GM18909 (cell line): ENCODE measurements at regions not wholly inside any gene's neighbourhood (a gene's known extent, or its start where the extent isn't known, plus 50 kb on each side); places are given as distances from the start of the nearest gene placed in this dataset.
"Not testable (repeated sequence)": the region's sequence is repeated elsewhere in the genome, so short reads cannot be mapped to it uniquely, and the experiment has no call there.

Experiments used
- ATAC-seq: cut with Tn5 transposase; IDR thresholded peaks from one replicate; pipeline ENCODE4 v1.9.1; 2021; ENCODE audit warnings: mild to moderate bottlenecking; ENCODE audit not compliant: unreplicated experiment, poor library complexity

DNA sequence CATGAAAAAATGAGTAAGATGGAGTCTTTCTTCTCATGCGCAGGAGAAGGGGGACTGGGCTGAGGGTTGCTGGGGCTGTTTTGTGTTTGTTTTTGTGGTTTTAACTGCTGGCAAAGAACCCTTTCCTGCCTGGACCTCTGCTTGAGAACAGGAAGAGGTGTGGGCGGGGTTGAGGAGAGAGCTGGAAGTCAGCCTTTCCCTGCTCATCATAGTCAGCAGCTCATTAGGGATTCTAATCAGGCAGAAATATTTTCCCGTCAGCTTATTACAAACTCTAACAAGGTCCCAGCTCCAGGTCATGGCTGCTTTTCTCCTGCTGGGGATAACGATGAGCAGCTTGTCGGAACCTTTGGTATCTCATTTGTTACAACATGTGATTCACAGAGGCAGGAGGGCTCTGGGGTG, 185.0 kb upstream of the NRXN3 start:
- no peak for ATAC-seq

DNA sequence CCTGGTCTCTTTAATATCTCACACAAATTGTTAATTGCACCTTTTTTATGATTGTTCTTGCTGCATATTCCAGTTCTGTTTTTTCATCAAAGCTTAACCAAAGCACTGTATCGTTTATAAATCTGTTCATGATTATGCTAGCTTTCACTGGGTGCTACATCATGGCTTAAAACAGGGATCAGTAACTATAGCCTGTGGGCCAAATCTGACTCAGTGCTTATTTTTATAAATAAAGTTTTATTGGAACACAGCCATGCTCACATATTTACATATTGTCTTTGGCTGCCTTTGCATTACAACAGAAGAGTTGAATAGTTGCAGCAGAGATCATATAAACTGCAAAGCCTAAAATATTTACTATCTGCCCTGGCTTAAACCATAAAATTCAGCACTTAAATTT, 183.4 kb upstream of the NRXN3 start:
- no peak for ATAC-seq

DNA sequence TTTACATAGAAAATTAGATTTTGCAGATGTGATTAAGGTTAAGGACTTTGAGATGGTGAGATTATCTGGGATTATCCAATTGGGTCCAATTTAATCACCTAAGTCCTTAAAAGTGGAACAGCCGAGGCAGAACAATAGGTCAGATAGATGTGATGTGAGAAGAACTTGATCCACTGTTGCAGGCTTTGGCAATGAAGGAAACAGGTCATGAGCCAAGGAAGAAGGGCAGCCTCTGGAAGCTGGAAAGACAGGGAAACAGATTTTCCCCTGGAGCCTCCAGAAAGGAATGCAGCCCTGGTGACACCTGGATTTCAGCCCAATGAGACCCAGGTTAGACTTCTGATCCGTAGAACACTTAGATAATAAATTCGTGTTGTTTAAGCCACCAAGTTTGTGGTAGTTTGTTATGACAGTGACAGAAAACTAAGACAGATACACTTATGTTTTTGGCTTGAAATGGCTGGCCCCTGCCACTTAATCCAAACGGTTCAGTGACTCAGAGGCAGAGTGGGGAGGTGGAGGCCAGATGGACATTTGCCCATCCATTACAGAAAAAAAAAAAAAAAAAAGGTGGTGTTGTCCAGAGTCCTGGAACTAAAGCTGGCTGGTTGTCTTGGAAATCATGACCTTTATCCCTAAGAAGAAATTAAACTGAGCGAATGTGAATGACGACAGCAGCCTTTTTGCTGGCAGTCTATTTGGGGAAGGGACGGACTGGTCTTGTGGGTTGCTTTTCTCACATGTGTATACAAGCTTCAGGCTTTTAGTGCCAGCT, 181.9 kb upstream of the NRXN3 start:
- no peak for ATAC-seq

DNA sequence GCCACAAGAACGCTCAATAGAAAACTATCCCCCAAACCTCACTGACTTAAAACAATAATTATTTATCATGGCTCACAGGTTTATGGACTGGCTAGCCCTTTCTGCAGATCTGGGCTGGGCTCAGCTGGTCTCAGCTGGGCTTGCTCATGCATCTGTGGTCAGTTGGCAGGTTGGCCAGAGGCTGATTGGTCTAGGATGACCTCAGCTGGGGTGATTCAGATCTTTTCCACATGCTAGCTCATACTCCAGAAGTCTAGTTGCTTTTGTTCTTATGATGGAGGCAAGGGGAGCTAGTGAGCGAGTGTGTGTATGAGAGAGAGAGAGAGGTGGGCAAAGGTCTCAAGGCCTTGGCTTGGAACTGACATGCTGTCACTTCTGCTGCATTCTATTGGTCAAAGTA, 181.2 kb upstream of the NRXN3 start:
- no peak for ATAC-seq

DNA sequence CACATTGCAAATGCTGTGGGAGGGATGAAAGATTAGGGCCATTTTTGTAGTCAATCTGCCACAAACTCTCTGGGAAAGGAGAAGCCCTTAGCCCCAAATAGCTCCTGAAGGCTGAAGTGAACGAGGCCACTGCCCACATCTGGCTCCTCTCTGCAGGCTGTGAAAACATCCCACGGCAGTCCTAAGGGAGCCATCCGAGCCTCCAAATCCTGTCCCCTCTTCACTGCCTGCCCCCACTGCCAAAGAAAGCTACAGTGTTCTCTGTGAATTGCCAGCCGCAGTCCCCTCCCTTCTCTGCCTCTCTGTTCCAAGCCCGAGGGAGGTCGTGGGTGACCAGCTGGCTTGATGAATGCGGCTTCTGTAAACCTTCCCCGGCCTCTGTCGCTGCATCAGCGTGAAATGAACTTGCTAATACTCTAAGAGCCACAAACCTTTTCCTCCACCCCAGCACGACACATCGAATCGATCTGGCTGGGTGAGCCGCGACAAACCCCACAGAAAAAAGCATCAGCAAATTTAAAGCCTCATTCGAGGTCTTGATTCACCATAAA, 180.7 kb upstream of the NRXN3 start:
- no peak for ATAC-seq

DNA sequence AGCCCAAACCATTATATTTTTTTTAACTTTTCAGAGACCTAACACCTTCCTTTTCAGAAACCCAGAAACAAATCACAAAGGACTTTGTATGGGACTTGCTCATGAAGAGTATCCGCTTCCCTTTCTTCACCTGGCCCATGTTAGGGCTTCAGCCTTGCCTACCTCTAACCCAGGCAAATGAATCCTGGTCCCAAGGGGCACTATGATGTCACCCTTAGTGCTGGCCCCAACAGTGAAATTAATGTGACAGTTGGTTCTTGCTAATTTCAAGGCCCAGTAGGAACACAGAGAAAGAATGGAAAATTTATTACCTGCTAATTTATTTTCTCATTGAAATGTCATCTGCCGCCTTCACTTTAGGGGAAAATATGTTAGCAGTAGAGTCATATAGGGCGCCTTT, 179.8 kb upstream of the NRXN3 start:
- ATAC-seq = no peak

DNA sequence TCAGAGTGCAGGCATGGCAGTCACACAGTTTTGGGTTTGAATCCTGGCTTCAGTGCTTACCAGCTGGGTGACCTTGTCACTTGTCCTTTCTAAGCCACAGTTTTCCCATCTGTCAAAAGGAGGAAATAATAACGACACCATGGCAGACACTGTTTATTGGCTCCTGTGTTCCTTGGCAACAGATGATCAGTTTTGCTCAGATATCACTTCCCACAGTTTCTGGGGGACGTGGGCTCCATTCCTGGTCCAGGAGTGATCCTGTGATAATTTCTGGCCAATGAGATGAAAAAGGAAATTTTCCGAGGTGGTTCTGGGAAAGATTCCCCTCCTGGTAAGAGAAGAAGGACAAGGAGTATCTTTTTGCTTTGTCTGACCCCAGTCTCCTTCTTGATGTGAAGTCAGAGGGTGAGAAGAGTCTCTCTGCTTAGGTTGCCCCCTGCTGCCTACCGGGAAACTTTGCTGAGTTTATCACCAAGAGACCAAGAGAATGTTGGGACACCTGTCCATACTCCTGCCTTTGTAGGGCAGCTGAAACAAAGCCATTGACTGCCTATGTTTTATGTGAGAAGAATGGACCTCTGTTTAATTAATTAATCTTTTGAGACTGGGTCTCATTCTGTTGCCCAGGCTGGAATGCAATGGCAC, 178.9 kb upstream of the NRXN3 start:
- no peak for ATAC-seq

DNA sequence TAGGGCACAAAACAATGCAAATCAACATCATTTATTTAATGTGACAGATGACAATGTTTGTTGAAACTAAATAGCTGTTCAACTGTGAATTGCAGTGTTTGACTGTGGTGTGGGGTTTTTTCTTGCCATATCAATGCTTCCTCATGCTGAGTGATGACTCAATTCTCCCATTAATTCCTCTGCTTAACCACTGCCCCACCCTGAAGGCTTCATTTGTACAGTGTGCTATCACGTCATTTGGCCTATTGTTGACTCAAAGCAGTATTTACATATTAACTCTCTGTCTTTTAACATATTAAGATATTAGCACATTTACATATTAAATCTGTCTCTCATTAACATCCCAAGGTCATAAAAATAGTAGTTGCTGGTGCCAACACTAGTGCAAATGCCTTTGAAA, 164.8 kb upstream of the NRXN3 start:
- peak; percentile 95 for ATAC-seq

DNA sequence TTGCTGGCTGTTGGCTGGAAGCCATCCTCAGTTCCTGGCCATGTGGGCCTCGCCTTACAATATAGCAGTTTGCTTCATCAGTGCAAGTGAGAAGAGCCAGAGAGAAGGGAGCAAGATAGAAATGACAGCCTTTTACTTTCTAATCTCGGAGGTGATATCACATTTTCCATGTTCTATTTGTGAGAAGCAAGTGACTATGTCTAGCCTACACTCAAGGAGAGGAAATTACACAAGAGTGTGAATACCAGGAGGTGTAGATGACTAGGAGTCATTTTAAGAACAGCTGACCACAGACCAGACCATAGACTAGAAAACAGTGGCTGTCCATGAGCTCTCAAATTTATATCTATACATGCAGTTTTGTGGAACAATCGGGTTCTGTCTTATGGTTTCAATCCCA, 163.0 kb upstream of the NRXN3 start:
- ATAC-seq = no peak

DNA sequence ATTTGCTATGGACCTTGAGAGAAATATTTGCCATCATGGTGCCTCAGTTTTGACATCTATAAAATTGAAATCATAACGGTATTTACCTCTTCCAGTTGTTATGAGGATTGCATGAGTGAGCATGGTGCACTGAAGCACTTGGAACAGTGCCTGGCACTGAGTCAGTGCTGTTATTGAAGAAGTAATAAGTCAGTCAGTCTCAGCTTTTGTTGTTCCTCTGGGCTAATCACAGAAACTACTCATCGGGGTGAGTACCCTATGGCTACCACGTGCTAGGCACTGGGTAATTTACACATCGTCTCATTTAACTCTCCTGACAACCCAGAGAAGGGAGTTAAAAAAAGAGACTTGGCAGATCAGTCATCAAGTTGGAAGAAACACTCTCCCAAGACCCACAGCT, 159.5 kb upstream of the NRXN3 start:
- no peak for ATAC-seq

DNA sequence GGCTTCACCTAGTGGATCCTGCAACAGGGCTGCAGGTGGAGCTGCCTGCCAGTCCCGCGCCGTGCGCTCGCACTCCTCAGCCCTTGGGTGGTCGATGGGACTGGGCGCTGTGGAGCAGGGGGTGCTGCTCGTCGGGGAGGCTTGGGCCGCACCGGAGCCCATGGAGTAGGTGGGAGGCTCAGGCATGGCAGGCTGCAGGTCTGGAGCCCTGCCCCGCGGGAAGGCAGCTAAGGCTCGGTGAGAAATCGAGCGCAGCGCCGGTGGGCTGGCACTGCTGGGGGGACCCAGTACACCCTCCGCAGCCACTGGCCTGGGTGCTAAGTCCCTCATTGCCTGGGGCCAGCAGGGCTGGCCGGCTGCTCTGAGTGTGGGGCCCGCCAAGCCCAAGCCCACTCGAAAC, 156.3 kb upstream of the NRXN3 start:
- not testable (repeated sequence) for ATAC-seq

DNA sequence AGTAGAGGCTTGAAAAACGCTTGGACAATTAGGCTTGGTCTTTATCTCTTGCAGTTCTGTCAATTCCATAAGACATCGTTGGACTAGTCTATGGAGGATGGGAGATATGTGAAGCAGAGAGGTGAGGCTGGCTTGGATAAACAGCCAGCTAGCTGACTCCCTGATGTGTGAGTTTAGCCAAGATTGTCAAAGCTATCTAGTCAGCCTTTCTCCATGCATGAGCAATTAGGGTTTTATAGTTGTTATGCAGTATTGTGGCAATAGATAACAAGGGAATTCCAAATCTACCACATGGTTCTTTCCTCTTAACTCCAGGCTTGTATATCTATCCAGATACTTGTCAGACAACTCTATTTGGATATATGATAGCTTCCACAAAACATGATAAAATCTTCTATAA, 153.6 kb upstream of the NRXN3 start:
- ATAC-seq = no peak

DNA sequence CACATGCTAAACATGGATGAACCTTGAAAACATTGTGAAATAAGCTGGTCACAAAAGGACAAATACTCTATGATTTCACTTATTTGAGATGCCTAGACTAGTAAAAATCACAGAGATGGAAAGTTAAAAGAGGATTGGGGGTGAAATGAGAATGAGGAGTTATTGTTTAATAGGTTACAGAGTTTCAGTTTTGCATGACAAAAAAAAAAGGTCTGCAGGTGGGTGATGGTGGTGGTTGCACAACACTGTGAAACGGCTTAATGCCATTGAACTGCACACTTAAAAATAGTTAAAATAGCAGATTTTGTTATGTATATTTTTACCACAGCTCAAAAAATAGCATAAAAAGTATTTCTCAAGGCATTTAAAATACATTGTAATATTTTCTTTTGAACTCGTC, 151.9 kb upstream of the NRXN3 start:
- peak; percentile 63 for ATAC-seq

DNA sequence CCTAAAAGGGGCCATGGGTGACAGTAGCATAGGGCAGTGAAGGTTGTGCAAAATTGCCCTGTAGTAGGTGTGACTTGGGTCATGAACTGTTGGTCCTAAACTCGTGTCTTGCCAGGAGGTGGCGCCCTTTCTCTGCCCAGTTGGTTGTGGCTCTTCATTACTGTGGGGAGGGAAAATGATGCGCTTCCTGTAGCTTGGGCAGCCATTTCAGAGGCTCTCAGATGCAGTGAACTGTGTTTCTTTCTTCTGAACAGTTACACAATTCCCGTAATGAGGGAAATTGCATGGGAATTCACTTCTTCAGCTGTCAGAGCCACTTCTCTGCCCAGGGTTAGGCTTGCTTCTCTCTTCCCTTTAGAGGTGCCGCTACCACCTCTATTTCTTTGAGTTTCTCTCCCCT, 148.1 kb upstream of the NRXN3 start:
- peak; percentile 87 for ATAC-seq

DNA sequence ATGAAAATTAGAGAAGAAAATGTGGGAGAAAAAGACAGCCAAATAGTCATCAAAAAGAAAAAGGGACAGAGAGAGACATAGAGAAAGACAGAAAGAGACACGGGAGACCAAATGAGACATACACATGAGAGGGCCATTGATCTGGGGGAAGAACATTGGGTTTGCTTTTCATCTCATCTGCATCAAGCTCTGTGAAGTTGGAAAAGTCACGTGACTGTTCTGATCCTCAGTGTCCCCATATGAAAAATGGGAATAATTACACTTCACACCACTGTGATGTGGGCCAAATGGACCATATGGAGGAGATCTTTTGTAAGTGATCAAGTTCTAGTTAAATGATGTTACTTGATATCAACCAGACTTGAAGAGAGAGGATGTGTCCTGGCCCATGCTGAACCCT, 147.1 kb upstream of the NRXN3 start:
- ATAC-seq = no peak

DNA sequence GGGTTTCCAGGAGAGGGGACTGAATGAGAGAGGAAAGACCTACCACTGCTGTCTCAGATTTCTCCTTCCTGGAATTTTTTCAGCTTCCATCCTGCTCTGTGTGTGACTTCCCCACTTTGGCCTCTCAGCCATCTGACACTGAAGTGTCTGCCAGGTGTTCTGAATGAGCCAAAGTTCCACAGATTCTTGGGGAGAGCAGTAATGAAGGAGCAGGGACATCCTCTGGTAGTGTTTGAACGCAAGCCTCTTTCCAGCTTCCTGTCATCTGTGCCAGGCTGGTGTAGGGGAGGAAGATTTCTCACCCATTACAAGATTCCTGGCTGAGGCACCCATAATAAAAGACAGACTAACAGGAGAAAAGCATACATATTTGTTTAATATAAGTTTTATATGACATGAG, 141.7 kb upstream of the NRXN3 start:
- ATAC-seq = no peak

DNA sequence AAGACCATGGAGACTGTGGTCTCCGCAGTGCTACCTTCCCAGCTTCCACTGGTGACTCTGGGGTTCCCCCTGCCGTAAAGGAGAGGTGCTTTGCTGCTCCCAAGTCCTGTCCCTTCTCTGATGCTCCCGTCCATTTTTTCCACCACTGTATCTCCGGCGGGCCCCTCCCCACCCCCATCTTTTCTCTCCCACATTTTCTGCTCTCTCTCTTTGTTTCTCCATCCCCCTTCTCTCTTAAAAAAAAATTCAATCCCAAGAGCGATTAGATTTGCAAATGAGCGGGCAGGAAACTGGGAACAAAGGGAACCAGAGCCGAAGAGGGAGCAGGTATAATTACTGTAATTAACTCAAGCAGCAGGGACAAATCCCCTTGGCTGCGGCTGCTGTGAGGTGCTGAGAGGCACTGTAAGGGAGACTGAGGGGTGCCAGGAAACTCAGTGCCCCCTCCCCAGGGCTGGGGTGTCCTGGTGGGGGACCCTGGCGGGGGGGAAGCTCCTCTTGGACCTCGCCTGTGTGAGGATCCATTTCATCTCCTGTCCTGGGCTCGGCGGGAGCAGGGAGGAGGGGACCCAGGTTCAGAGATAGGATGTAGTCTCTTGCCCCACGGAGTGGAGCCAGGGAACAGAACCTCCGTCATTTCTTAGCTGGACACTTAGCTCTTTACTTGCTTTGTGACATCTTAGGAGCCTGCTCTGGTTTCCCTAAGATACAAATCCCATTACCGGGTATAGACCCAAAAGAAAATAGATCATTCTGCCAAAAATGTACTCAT, 140.4 kb upstream of the NRXN3 start:
- ATAC-seq = no peak

DNA sequence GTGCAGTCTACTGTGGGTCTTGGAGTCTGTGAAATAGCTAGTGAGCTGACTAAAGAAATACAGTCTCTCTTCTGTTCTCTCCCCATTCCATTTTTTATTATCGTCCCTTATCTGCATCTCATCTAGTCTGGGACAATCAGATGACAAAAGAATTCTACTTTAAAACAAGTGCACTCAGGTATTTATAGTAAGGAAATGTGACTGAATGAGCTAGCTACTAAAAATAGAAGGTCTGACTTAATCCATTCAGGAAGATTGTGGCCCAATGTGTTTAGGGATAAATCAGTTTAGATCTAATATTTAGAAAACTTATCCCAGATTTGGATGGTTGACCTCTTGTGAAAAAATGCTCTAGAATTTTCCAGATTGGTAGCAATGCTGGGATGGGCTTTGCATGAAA, 126.8 kb upstream of the NRXN3 start:
- ATAC-seq = no peak

DNA sequence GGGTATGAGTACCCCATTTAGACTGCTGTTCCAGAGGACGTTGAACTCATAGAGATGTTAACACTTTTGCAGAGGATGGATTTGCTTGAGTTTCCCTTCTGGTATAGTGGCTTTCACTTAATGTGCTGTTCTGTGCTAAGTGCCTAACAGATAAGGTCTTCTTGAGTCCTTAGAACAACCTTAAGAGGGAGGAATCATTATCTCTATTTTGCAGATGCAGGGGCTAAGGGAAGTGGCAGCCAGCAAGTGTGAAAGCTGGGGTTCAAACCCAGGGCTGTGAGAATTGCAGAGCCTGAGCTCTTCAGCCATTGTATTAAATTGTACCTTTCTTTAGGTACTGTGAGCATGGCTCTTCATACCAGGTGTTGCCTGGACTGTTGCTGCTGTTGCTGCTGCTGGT, 122.1 kb upstream of the NRXN3 start:
- no peak for ATAC-seq

DNA sequence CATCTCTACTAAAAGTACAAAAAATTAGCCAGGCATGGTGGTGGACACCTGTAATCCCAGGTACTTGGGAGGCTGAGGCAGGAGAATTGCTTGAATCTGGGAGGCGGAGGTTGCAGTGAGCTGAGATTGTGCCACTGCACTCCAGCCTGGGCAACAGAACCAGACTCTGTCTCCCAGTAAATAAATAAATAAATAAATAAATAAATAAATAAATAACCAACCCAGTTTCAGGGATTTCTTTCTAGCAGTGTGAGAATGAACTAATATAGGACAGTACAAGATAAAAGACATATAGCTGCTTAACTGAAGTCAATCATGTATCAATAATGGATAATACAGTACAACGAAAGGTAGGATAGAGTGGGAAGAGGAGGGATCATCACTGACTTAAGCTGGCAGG, 113.3 kb upstream of the NRXN3 start:
- ATAC-seq = not testable (repeated sequence)

DNA sequence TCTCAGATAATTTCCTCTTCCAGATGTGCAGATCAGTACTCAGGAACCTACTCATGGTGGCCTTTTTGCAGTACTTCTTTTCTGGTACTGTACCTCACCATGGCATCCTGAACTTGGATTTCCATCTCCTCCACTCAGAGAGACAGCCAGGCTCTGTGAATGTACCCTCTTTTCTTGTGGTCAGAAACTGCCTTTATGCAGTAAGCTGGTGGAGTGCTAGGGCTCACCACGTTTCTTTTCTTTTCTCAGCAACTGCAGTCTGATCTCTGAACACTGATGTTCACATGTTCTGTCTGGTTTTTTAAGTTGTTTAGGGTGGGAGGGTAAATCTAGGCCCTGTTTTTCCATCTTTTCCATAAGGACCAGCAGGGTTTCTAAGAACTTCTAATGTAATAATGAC, 99.8 kb upstream of the NRXN3 start:
- ATAC-seq = no peak
